Fibroblast of the aortic adventitia (primary cell): ENCODE measurements at regions not wholly inside any gene's neighbourhood (a gene's known extent, or its start where the extent isn't known, plus 50 kb on each side); places are given as distances from the start of the nearest gene placed in this dataset.
A peak's percentile ranks its signal among the peaks of the same experiment; 100 is the strongest.

Experiments
- DNase-seq: peaks from one replicate; pipeline ENCODE4 v3.0.0-alpha.2; 2010; ENCODE audit warnings: low read depth
- H3K4me3 ChIP-seq: 2 replicates; pipeline ENCODE4 v1.5.1; 2011; ENCODE audit warnings: low read depth, mild to moderate bottlenecking, control low read depth, low read length, moderate library complexity
- CTCF ChIP-seq: IDR thresholded peaks from 2 replicates; pipeline ENCODE4 v1.5.1; 2011; ENCODE audit warnings: mild to moderate bottlenecking, low read length, control low read depth, inconsistent platforms; ENCODE audit not compliant: insufficient read depth

GRCh38 chr13:106402866-106403265 lies 132.6 kb downstream of the EFNB2 start:
- DNase-seq, result no peak
- H3K4me3 ChIP-seq, result no peak overlapping the region
- no peak for TF ChIP-seq CTCF

GRCh38 chr13:106401081-106401480 lies 134.4 kb downstream of the EFNB2 start:
- DNase-seq, result peak; percentile 44
- TF ChIP-seq CTCF, result no peak
- no peak overlapping the region for H3K4me3 ChIP-seq

- H3K4me3 ChIP-seq, result no peak overlapping the region
- no peak for DNase-seq
- TF ChIP-seq CTCF, result no peak
Measured at GRCh38 chr13:106400289-106400688, 135.2 kb downstream of the EFNB2 start.

GRCh38 chr13:106398289-106398688 lies 137.2 kb downstream of the EFNB2 start:
- H3K4me3 ChIP-seq, result no peak overlapping the region
- no peak for TF ChIP-seq CTCF
- DNase-seq, result no peak

GRCh38 chr13:106393776-106394175 lies 141.7 kb downstream of the EFNB2 start:
- no peak for TF ChIP-seq CTCF
- peak; percentile 8 for DNase-seq
- H3K4me3 ChIP-seq, result no peak overlapping the region

- TF ChIP-seq CTCF, result no peak
- no peak overlapping the region for H3K4me3 ChIP-seq
- no peak for DNase-seq
Measured at GRCh38 chr13:106391681-106392080, 143.8 kb downstream of the EFNB2 start.

GRCh38 chr13:106391271-106391670 lies 144.2 kb downstream of the EFNB2 start:
- no peak overlapping the region for H3K4me3 ChIP-seq
- TF ChIP-seq CTCF, result no peak
- no peak for DNase-seq
